Ecto neural progenitor cell (in vitro differentiated cells): ENCODE measurements at regions not wholly inside any gene's neighbourhood (a gene's known extent, or its start where the extent isn't known, plus 50 kb on each side); places are given as distances from the start of the nearest gene placed in this dataset.
"Not testable (repeated sequence)": the region's sequence is repeated elsewhere in the genome, so short reads cannot be mapped to it uniquely, and the experiment has no call there.

Source experiments
- DNase-seq: peaks from one replicate; pipeline ENCODE4 v3.0.0-alpha.2; 2018; ENCODE audit warnings: low spot score

DNA sequence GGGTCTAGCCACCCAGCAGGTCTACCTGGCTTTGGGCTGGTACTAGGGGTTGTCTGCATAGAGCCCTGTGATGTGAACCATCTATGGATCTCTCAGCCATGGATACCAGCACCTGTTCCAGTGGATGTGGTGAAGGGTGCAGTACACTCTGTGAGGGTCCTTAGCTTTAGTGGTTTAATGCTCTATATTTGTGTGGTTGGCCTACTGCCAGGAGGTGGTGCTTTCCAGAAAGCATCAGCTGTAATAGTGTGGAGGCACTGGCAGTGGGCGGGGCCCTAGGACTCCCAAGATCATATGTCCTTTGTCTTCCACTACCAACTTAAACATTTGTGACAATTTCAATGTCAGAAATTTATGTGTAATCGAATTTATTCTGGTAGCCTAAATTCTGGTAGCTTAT is 1065.1 kb downstream of the RPIA start:
- DNase-seq = not testable (repeated sequence)

DNA sequence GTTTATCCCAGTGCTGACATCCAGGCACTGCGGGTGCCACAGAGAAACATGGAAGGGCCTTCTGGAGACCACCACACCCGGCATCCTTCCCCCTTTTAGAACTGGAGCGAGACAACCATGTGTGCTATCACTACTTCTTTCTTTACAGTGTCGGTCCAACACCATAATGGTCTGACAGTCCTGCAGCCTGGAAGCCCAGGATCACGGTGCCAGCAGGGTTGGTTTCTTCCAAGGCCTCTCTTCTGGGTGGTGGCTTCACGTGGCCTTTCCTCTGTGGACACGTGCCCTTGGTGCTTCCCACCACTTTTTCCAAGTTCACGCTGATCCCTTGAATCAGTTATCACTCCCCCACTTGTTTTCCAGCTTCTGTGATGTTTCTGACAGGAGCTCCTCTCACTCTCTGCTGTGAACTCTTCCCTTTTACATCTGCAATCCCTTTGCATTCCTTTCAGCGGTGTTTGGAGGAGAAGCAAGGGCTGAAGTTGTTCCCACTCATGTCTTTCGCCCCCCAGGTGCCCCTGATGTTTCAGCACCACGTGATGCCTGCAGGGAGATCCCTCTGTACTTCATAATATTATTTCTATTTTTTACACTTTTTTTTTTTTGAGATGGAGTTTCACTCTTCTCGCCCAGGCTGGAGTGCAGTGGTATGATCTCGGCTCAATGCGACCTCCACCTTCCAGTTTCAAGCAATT is 1067.0 kb downstream of the RPIA start:
- DNase-seq = not testable (repeated sequence)

DNA sequence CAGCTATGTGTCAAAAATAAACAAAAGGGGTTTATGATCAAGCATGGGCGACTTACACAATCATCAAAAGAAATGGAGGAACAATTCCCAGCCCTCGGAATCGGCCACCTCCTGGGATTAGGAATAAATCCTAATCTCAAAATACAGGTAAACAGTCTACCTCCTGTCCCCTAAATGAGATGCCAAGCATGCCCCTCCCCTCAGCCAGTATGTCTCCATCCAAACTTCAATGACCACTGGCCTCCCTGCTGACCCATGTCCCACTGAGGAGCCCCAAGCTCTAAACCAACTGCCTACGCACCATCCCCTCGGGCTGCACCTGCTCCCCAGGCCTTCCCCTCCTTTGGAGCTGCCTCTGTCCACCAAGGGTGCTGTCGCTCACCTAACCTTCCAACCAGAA is 1069.3 kb downstream of the RPIA start:
- DNase-seq = not testable (repeated sequence)

DNA sequence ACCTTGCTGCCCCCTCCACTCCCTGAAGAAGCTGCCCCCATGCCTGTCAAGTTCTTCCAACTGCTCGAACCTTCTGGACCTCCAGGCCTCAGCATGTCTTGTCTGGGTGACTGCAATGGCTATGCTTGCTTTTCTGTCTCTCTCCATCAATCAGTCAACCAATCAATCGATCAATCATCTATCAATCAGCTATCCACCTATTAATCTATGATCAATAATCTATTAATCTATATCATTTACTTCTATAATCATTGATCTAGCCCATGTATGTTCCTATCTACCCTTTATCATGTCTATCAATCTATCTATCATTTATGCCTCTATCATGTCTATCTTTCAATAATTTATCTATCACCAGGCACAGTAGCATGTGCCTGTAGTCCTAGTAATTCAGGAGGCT is 1069.7 kb downstream of the RPIA start:
- not testable (repeated sequence) for DNase-seq

DNA sequence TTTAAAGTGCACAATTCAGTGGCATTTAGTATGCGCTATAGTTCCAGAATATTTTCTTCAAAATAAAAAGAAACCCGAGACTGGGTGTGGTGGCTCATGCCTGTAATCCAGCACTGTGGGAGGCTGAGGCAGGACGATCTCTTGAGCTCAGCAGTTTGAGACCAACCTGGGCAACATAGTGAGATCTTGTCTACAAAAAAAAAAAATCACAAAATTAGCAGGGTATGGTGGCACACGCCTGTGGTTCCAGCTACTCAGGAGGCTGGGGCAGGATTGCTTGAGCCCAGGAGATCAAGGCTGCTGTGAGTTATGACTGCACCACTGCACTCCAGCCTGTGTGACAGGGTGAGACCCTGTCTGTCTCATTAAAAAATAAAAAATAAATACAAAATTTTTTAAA is 1070.4 kb downstream of the RPIA start:
- not testable (repeated sequence) for DNase-seq

DNA sequence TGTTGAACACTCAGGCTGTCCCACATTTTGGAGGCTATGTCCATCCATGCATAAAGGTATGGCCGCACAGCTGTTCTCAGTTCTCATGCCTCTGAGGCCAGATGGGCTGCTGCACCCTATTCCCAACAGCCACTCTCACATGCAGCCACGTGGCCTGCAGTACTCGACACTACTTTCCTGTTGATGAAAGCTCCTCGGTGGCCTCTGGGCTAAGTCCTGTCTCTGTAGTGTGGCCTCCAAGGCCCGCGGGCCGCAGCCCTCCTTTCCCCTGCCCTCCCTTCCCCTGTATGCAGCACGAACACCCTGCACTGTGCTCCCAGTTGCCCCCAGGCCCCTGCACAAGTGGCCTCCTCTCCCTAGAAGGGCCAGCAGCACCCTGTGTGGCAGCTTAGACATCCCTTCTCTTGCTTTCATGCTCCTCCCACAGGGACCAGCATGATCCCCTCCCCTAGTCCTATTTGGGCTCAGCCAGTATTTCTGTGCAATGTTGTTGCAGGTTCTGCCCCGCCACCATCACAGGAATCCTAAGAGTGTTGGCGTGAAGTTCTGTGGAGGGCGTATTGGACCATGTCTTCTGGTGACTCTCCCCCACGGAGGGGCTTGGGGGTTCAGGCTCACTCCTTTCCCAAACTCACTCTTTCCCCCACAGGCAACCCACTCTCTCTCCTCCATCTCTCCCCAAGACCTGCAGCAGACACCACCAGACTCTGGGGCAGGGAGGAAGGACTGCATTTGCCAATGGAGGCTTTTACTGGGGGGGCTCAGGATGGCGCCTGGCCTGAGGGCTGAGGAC is 1071.2 kb downstream of the RPIA start:
- not testable (repeated sequence) for DNase-seq

DNA sequence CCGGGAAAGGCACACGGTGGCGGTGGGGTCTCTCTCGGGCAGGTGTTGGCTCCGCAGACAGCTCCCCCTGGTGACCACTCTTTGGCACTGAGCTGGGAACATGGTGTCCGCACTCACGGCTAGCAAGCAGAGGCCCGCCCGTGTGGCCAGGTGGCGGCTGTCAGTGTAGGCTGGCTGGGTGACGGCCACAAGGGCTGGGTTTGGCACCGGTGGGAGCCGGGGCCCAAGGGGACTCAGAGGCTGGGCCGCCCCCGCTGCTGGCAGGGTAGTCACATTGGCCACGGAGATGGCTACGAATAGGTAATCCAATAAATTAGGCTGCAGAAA is 1071.7 kb downstream of the RPIA start:
- DNase-seq = no peak

DNA sequence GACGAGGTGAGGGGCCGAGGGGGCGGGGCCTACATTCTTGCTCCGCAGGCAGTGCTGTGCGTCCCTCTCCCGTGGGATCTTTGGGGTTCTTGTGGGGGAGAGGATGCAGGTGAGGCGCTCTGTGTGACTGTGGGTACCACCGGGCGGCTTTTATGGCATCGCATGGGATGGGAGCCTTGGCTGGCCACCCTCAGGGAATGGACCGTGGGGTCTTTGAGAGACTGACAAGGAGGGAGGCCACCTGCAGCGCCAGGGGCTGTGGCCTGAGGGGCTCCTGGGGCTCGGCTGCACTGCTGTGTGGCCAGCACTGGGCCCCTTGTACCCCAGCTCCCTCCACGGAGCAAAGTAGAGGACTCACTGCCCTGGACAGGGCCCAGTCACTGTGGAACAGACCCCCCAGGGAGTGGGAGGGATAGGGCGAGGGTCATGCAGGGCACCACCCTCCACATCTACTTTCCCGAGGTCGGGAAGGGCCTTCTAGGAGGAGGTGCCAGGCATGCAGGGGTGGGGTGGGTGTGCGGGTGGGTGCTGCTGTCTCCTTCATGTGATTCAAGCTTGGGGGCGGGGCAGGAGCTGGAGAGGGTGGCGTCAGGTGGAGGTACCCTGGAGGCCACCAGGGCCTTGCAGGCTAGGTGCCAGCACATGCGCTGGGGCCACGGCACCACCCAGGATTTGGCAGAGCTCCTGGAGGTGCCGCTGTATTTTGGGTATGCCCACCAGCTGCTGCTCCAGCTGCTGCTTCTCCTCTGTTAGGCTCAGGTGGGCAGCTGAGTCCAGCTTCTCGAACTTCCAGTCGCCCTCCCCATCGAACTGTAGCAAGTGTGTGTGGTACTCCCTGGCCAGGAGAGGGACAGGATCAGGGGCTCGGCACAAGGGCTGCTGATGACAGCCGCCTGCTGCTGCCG is 1072.4 kb downstream of the RPIA start:
- DNase-seq = no peak

DNA sequence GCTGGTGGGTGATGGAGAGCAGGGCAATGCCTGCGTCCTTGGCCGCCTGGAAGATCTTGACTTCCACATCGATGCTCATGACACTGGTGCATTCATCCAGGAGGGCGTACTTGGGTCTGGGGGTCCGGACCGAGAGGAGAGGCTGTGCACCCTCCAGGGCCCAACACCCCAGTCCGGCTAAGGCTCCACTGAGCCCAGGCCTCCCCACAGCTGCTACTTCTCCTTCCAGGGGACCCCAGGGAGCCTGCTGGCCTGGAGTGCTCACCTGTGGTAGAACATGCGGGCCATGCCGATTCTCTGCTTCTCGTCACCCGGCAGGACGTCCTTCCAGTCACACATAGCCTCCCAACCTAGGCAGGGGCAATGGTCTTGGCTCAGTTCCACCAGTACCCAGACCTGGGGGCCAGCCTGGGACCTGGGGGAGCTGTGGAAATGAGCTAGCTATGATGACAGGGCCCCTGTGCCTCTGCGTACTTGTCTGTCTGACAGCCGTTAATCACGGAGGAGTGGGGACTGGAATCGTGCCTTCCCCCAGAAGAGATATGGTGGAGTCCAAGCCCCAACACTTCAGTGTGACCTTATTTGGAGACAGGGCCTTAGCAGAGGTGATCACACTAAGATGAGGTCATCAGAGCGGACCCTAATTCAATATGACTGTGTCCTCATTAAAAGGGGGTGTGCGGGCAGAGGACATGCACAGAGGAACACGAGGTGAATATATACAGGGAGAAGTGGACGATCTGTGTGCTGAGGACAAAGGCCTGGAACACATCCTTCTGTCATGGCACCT is 1073.3 kb downstream of the RPIA start:
- not testable (repeated sequence) for DNase-seq

DNA sequence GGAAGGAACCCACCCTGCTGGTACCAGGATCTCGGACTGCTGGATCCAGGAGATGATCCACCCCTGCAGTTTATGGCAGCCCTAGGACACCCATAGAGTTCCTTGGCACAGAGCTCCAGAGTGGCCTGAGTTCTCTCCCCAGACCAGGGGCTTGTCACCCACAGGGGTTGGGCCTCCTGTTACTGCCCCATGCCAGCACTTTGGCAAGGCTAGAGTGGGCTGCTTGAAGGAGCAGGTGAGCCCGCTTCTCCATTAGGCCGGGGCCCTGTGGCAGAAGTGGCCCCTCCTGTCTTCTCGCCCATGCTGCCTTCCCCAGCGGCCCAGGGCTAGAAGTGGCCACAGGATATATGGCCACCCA is 1073.9 kb downstream of the RPIA start:
- DNase-seq = not testable (repeated sequence)

DNA sequence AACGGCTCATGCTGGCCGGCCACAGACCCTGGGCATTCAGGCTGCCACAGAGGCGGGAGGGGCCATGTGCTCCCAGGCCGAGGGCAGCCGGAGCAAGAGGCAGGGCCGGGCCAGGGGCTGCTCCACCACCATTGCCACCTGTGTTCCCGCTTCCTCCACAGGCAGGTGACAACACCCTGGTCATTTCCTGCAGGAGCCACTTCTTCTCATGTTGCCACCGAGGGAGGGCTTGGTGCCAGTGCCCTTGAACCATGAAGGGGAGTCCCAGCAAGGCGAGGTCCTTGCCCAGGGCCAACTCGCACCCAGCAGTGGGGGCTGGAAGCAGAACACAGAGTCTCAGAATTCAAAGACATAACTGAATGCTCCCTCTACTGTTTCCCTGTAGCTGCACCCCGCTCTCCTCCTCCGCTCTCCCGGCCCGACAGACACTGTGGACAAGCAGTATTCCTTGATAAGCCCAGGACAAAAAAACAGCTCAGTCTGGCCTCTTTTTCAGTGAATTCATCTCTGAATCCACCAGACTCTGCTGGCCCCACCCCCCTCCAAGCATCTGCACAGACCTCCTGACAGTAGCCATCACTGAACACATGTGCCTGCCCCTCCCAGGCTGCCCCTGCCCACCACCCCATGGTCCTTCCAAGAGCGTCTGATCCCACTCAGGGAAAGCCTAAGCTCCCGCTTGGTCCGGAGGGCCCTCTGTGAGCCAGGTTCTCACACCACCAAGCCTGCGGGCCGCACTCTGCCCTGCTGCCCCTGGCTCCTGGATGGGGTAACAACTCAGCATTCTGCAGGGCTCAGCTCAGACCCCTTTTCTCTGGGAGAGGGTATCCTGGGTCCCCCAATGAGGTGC is 1074.9 kb downstream of the RPIA start:
- DNase-seq = not testable (repeated sequence)

DNA sequence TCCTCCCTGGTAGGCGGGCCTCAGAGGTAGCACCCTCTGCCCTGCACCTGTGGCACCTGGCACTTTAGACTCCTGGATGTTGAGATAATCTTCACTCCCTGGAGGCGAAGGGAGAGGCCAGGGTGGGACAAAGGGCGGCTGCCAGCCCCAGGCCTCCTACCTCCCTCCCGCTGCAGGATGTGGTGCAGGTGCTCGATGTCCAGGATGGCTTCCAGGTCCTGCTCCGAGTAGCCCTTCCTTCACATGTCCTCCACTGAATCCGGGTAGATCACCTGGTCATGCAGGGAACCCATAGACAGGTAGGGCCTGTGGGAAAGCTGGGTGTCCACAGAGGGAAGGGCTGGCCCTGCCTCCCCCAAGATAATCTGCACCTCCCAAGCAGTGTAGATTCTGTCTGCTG is 1075.6 kb downstream of the RPIA start:
- DNase-seq = not testable (repeated sequence)

DNA sequence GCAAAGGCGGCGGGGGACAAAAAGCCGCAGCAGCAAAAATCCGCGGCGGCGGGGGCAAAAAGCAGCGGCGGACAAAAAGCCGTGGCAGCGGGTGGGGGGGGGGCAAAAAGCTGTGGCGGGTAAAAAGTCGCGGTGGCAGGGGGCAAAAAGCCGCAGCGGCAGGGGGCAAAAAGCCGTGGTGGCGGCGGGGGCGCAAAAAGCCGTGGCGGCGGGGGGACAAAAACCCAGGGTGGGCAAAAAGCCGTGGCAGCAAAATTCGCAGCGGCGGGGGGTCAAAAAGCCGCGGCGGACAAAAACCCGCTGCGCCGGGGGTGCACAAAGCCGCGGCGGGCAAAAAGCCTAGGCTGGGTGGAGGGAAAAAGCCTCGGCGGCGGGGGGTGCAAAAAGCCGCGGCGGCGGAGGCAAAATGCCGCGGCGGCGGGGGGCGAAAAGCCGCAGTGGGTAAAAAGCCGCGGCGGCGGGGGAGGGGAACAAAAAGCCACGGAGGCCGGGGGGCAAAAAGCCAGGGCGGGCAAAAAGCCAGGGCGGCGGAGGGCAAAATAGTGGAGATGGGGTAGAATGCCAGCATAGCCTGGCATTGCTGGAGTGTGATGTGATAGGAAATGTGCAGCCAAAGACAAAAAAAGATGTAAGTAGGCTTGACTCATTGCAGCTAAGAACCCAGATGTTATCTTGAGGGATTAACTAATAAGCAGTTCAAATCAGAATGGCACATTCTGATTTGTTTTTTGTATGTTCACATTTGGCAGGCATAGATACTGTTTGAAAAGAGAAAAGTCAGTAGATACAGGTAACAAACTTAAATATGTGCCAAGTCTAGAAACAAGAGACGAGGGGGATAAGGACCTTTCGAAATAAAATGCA is 1076.3 kb downstream of the RPIA start:
- DNase-seq = no peak

DNA sequence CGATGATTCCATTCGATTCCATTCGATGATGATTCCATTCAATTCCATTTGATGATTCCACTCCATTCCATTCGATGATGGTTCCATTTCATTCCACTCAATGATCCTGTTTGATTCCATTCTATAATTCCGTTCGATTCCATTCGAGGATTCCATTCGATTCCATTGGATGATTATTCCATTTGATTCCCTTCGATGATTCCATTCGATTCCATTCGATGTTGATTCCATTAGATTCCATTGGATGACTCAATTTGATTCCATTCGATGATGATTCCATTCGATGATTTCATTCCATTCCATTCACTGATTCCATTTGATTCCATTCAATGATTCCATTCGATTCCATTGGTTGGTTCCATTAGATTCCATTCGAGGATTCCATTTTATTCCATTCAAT is 1084.4 kb downstream of the RPIA start:
- DNase-seq = no peak

DNA sequence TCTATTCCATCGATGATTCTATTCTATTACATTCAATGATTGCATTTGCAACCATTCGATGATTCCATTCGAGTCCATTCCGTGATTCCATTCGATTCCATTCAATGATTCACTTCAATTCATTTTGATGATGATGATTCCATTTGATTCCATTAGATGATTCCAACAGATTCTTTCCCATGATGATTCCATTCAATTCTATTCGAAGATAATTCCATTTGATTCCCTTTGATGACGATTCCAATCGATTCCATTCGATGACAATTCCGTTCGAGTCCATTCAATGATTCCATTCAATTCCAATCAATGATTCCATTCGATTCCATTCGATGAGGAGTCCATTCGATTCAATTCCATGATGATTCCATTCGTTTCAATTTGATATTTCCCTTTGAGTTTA is 1088.8 kb downstream of the RPIA start:
- no peak for DNase-seq

DNA sequence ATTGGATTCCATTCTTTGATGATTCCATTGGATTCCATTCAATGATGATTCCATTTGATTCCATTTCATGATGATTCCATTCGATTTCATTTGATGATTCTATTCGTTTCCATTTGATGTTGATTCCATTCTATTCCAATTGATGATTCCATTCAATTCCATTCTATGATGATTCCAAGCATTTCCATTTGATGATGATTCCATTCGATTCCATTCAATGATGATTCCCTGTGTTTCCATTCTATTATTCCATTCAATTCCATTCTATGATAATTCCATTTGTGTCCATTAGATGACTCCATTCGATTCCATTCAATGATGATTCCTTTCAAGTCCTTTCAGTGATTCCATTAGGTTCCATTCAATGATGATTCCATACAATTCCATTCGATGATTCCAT is 1090.5 kb downstream of the RPIA start:
- DNase-seq = no peak

DNA sequence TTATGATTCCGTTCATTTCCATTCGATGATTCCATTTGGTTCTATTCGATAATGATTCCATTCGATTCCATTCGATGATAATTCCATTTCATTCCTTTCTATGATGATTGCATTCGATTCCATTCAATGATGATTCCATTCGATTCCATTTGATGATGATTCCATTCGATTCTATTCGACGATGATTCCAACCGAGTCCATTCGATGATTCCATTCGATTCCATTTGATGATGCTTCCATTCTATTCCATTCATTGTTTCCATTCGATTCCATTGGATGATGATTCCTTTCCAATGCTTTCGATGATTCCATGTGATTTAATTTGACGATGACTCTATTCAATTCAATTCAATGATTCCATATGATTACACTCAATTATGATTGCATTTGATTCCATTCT is 1093.5 kb downstream of the RPIA start:
- DNase-seq = no peak

DNA sequence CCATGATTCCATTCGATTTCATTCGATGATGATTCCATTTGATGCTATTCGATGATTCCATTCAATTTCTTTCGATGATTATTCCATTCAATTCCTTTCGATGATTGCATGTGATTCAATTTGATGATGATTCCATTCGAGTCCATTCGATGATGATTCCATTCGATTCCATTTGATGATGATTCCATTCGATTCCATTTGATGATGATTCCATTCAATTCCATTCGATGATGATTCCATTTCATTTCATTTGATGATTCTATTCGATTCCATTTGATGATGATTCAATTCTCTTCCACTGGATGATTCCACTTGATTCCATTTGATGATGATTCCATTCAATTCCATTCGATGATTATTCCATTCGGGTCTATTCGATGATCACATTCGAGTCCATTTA is 1094.1 kb downstream of the RPIA start:
- DNase-seq = not testable (repeated sequence)

DNA sequence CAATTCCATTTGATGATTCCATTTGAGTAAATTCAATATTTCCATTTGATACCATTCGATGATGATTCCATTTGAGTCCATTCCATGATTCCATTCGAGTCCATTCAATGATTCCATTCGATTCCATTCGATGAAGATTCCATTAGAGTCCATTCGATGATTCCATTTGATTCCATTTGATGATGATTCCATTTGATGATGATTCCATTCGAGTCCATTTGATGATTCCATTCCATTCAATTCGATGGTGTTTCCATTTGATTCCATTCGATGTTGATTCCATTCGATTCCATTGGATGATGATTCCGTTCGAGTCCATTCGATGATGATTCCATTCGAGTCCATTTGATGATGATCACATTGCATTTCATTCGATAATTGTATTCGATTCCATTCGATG is 1095.2 kb downstream of the RPIA start:
- DNase-seq = not testable (repeated sequence)

DNA sequence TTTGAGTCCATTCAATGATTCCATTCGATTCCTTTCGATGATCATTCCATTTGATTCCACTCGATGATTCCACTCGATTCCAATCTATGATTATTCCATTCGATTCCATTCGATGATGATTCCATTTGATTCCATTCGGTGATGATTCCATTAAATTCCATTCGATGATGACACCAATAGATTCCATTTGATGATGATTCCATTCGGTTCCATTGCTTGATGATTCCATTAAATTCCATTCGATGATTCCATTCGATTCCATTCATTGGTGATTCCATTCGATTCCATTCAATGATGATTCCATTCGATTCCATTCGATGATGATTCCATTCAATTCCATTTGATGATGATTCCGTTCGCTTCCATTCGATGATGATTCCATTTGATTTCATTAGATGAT is 1104.1 kb downstream of the RPIA start:
- DNase-seq = not testable (repeated sequence)
